PC-3 (cell line): ENCODE measurements at regions not wholly inside any gene's neighbourhood (a gene's known extent, or its start where the extent isn't known, plus 50 kb on each side); places are given as distances from the start of the nearest gene placed in this dataset.

Source experiments
- EZH2 ChIP-seq: fragments of 300-600 bp; sonication (generic); IDR thresholded peaks from one replicate; pipeline ENCODE4 v1.6.1; 2017; ENCODE audit warnings: antibody characterized with exemption, mild to moderate bottlenecking, low read length; ENCODE audit not compliant: unreplicated experiment
- TF ChIP-seq, protein P1 (sequence below): fragments of 300-600 bp; sonication (generic); conservative IDR thresholded peaks from 2 replicates; pipeline ENCODE4 v1.5.1; 2017; ENCODE audit warnings: antibody characterized with exemption, low read depth, mild to moderate bottlenecking, low read length

DNA sequence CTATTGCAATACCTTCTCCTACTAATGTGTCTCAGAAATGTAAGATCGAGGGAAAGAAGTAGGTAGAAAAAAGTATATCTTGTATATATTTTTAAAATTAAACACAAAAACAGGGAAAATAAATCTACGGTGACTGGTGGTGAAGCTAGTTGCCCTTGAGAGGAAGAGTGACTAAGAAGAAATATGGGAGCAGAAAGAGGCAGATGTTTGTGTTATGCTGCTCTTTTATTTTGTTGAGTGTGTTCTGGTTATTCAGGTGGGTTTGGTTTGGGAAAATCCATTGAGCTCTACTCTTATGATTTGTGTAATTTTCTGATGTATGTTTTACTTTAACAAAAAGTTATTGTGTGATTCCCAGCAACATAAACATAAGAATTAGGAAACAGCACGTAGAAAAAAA lies 444.9 kb upstream of the B3GALT2 start:
- TF ChIP-seq, protein P1, sequence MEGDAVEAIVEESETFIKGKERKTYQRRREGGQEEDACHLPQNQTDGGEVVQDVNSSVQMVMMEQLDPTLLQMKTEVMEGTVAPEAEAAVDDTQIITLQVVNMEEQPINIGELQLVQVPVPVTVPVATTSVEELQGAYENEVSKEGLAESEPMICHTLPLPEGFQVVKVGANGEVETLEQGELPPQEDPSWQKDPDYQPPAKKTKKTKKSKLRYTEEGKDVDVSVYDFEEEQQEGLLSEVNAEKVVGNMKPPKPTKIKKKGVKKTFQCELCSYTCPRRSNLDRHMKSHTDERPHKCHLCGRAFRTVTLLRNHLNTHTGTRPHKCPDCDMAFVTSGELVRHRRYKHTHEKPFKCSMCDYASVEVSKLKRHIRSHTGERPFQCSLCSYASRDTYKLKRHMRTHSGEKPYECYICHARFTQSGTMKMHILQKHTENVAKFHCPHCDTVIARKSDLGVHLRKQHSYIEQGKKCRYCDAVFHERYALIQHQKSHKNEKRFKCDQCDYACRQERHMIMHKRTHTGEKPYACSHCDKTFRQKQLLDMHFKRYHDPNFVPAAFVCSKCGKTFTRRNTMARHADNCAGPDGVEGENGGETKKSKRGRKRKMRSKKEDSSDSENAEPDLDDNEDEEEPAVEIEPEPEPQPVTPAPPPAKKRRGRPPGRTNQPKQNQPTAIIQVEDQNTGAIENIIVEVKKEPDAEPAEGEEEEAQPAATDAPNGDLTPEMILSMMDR: no peak
- no peak for TF ChIP-seq EZH2
